ENCODE measurements at regions not wholly inside any gene's neighbourhood (a gene's known extent, or its start where the extent isn't known, plus 50 kb on each side); places are given as distances from the start of the nearest gene placed in this dataset.

DNA sequence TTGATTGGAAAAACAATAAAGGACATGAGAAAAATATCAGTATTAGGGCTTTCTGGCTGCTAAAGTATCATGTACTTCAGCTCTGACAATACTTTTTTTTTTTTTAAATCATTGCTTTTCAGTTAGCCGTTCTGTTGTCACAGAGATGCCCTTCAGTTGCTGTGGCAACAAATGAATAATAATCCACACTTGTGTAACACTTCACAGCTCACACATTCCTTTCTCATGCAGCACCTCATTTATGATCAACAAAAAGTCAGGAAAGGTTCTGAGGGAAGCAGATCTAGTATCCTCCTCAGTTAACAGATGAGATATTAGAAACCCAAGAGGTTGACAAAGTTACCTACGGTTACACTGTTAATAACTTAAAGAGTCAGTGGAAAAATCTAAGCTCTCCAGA, 444.2 kb upstream of the SLIT2 start:
- DNase-seq (ENCODE audit: insufficient read length, low spot score) (no peak), FAIRE-seq (no peak)

DNA sequence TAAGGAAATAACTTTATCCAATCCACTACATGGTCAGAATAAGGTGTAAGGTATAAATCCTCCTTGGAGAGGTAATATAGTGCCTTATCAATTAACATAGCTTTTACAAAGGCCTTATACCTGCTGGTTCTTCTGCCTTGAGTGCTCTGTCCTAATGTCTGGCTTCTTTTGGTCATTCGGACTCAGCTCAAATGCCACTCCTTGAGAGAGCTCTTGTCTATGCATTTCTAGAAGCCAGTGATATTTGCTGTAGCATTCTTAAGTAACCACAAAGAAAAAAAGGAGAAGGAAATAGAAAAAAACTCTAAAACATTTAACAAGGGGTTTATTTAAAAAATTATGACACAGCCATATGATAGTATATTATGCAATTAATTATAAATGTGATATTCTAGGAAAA, 444.8 kb upstream of the SLIT2 start:
- DNase-seq (ENCODE audit: insufficient read length, low spot score) (no peak), FAIRE-seq (no peak)

DNA sequence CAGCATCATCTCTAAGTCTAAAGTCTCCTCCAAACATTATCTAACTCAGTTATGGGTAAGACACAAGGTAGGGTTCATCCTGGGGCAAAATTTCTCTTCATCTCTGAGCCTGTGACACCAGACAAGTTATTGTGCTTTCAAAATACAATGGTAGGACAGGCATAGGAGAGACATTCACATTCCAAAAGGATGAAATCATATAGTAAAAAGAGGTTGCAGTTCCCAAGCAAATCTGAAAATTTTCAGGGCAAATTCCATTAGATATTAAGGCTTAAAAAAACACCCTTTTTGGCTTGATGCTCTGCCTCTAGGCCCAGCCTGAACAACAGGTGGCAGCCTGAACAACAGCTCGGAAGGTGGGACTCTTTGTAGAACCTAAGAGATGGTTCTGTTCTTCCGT, 448.3 kb upstream of the SLIT2 start:
- DNase-seq (ENCODE audit: insufficient read length, low spot score) (no peak), FAIRE-seq (no peak)

DNA sequence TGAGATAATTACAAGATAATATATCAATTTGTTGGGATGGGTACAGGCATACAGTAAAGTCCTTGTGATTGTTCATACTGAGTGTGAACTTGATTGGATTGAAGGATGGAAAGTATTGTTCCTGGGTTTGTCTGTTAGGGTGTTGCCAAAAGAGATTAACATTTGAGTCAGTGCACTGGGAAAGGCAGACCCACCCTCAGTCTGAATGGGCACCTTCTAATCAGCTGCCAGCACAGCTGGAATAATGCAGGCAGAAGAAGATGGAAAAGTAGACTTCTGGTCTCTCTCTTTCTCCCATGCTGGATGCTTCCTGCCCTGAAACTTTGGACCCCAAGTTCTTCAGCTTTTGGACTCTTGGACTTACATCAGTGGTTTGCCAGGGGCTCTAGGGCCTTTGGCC, 457.9 kb upstream of the SLIT2 start:
- no peak for DNase-seq (ENCODE audit: insufficient read length, low spot score)
- no peak for FAIRE-seq

DNA sequence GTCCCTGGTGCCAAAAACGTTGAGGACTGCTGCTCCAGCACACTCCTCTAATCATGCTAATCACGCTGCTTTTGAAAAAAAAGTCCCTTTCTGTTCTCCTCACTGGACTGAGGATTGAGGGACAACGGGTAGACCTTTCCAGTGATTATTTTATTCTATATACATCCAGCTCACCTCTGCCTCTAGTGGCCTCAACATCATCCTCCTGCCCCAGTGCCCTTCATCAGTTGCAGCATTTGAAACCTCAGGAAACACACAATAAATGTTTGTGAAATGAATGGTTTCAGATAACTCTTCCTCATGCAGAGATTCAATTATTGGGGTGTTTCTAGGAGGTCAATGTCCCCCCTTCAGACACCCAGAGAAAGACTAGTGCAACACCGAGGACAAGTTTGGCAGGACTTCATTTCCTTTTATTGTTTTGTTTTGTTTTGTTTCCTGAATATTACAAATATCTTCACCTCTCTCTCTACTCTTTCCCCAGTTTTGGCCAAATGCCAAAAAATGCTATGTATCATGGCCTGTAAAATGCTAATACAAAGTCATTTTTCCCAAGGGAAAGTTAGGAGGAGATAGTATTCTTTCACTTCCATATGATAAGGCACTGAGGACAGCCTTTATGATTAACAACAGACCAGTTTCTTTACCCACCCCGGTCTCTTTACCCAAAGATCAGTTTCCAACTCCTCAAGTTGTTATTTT, 460.1 kb upstream of the SLIT2 start:
- DNase-seq (ENCODE audit: insufficient read length, low spot score) = no peak
- no peak for FAIRE-seq

DNA sequence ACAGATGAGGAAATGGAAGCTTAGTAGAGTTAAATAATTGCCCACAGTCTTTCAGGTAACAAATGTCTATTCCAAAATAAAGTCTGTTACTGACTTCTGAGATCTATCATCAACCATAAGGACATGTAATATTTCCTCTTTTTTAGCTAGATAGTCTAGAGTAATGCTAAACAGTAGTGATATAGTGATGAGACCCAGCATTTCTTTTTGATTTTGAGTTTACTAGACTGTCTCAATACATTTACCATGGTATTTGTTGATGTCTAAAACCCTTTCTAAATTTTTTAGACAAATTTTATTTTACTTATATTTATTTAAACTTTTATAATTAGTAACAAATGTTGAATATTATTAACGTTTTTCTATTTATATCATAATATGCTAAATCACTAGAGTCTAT, 465.1 kb upstream of the SLIT2 start:
- FAIRE-seq (no peak), DNase-seq (ENCODE audit: insufficient read length, low spot score) (no peak)

DNA sequence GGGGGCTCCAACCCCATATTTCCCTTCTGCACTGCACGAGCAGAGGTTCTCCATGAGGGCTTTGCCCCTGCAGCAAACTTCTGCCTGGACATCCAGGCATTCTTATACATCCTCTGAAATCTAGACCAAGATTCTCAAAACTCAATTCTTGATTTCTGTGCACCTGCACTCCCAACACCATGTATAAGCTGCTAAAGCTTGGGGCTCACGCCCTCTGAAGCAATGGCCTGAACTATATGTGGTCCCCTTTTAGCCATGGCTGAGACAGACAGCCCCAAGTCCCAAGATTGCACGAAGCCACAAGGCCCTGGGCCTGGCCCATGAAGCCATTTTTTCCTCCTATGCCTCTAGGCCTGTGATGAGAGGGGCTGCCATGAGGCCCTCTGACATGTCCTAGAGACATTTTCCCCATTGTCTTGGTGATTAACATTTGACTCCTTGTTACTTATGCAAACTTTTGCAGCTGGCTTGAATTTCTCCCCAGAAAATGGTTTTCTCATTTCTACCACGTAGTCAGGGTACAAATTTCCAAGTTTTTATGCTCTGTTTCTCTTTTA, 468.0 kb upstream of the SLIT2 start:
- no peak for FAIRE-seq
- DNase-seq (ENCODE audit: insufficient read length, low spot score) = no peak

DNA sequence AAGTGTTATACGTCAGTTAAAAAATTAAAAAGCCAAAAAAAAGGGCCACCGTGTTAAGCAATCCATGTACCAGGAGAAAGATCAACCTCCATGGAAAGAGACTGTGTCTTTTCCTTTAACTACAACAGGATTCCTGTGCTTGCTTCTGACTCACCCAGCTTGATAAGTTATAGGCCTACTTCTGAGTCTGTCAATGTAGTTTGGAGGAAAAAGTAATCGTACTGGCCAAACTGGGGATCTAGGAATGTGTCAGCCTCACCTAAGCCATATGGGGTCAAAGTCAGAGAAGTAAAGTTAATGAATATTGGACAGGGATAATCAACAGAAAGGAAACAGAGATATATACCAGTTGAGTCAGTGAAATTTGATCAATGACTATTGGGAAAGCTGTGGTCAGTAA, 470.8 kb upstream of the SLIT2 start:
- DNase-seq (ENCODE audit: insufficient read length, low spot score) (no peak), FAIRE-seq (no peak)

DNA sequence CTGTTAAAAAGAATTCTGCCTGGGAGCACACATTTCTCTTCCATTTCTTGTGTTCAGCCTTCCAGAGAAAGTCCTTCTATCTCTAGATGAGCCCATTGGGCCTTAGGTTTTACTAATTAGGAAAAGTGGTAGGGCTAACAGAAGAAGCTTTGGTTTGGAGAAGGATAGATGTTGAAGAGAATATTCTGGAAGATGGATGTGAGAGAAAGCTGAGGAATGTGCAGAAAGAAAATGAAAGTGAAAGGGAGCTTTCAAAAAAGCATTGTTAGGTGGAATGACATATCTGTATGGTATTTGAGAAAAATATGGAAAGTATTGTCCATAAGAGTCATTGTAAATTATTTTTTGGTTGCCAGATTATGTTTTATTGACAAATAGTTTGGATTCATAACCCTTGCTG, 474.8 kb upstream of the SLIT2 start:
- DNase-seq (ENCODE audit: insufficient read length, low spot score) (no peak), FAIRE-seq (no peak)

DNA sequence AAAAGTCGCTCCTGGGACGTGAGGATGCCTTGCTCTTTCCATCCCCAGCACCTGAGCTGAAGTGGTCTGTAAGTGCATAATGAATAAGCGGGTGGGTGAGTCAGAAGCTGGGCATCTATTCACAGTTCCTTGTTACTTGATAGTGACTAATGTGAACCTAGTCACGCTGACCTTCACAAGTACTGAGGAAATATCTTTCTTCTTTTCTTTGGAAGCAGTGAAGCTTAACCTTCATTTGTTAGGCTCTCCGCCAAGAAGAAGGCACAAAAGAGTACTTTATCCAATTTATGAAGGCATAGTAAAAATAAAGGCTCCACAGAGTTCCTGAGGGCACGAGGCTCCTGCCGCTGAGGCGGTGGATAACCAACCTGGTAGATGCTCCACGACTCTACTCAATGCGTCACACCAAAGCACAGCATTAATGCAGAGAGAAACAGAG, 475.7 kb upstream of the SLIT2 start:
- no peak for FAIRE-seq
- DNase-seq (ENCODE audit: insufficient read length, low spot score) = no peak

DNA sequence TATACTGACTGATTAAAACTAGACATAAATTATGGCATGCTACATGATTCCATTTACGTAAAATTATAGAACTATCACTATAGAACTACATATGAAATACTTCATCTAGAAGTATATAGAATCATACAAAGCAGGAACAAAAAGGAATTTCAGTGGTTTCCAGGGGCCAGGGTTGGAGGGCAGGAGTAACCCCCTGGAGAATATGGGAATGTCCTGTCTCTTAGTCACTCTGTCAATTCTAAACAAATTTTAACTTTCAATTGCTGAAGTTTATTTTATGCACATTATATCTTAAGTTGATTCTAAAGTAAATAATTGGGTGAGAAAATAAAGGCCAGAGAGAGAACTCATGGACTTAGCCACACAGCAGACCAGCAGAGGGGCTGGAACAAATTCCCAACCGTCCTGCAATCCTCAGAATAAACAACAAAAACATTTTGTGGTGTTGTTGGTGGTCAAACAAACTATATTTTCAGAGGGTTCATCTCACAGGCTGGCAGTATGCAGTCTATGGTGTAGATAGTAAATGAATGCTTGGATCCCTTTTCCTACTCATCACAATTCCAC, 476.9 kb upstream of the SLIT2 start:
- no peak for FAIRE-seq

DNA sequence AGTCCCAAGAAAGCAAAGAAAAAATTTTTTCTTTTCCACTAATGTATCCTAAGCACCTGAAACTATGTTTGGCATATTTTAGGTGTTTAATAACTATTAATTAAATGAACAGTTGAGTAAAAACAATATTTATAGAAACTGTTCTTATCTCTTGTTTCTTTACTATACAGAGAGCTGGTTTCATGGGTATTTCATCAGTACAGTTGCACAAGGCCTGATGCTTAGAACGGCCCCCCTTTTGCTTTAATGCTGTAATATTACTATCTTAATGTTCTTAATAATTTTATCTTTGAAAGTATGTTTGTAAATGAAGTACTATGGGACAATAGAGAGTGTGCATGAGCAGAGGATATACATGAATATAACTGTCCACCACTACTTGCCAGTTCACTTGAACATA, 479.1 kb upstream of the SLIT2 start:
- FAIRE-seq (no peak), DNase-seq (ENCODE audit: insufficient read length, low spot score) (no peak)

More for the DNA sequence above, 476.9 kb upstream of the SLIT2 start:
- DNase-seq (ENCODE audit: insufficient read length, low spot score) = no peak

DNA sequence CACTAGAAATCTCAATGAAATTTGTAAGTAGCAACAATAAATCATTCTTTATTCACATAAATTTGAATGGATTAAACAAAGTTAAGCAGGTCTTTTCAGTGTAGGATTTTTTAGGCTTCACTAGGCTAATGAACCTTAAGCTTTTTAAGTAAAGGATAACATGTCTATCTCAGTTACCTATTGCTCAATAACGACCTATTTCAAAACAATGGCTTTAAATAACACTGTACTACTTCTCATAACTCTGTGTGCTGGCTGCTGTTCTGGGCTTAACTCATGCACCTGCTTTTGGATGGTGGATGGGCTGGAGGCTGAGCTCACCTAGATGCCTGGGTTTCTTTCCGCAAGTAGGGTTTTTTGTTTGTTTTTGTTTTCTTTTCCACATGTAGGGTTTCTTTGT, 495.0 kb upstream of the SLIT2 start:
- no peak for FAIRE-seq
- no peak for DNase-seq (ENCODE audit: insufficient read length, low spot score)

DNA sequence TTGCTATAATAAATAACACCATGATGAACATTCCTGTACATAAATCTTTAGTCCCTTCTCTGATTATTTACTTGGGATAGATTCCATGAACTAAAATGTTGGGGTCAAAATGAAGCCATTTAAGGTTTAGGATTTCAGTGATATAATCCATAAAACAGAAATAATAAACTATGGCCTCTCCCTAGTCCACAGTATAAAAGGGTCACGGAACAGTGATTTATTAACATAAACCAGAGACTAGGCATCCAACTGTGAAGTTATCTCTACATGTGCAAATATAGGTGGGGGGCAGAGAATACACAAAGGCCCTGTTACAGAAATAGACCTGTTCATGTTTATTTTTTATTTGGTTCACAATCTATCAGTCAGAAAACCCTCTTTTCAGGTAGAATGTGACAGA, 499.1 kb upstream of the SLIT2 start:
- no peak for DNase-seq (ENCODE audit: insufficient read length, low spot score)
- no peak for FAIRE-seq

DNA sequence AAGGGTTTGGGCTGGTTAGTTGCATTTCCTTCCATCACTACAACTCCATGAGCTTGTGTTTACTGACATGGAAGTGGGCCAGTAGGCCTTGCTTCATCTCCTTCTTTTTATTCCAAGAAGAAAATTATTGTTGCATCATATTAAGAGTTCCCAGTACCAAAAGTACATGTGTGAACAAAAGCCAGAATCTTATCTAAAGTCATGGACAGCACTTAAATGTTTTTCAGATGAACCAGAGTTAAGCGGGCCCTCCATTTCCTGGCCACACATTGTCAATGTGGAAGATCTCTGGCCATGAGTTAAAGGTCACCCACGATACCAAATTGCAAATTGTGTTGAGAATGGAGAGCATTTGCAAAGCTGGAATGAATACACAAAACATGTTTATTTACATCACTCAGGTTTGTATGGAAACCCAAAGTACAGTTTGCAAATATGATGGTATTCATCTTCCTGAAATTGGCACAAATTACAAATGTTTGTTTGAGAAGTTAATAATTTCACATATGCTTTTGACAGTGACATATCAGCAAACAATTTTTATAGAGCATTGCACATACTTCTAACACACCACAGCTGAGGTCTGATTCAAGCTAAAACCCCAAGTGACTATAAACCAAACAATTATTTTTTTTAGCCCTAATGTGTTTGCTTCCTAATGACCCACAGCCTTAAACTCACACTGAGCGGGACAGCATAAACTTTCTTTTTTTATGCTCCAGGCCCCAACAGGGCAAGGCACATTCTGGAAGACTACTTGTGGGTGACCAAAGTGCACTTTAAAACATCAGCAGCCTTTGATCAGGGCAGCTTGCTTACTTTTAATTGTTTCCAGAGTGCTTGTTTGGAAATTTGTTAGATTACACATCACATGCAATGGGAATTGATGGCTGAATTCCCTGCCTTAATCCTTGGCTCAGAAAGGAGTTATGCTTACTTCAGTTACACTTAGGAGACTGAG, 502.9 kb upstream of the SLIT2 start:
- DNase-seq (ENCODE audit: insufficient read length, low spot score) (no peak), FAIRE-seq (no peak)

DNA sequence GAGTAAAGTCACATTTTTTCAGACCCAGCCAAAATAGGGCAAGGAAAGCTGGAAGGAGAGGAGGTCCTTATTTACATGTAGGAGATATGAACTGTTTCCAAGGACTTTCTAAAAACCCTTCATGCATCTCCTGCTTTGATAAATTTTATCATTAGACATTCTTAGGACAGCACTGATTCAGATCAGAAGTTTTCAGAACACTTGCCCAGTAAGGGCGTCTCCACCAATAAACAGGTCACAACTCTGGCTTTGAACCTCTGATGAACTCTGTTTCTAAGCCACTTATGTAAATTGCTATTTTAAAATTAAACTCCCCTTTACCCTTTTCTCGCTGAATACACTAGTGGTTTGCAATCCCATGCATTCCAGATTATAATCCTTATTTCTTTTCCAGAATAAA, 505.3 kb upstream of the SLIT2 start:
- DNase-seq (ENCODE audit: insufficient read length, low spot score) (no peak), FAIRE-seq (no peak)

DNA sequence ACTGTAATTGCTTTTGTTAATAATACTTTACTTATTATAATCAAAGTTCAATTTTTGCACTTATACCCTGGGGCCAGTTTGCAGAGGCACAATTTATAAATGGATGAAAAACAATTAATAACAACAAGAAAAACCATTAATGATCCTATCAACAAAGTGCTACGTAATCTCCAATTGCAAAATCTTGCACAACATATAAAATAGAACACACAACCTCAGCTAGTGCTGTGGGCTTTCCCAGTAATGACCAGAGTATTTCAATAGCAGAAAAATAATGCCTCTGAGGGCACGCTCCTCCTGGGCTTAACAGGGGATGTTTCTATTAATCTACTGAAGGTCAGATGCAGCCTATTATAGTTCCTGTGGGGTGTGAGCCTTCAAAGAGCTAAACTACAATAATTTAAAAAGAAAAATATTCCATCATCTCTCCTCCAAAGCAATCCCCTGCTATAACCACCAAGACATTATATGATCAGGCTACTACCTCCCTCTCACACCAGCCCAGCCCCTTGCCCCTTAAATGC, 508.5 kb upstream of the SLIT2 start:
- FAIRE-seq (no peak), DNase-seq (ENCODE audit: insufficient read length, low spot score) (no peak)

DNA sequence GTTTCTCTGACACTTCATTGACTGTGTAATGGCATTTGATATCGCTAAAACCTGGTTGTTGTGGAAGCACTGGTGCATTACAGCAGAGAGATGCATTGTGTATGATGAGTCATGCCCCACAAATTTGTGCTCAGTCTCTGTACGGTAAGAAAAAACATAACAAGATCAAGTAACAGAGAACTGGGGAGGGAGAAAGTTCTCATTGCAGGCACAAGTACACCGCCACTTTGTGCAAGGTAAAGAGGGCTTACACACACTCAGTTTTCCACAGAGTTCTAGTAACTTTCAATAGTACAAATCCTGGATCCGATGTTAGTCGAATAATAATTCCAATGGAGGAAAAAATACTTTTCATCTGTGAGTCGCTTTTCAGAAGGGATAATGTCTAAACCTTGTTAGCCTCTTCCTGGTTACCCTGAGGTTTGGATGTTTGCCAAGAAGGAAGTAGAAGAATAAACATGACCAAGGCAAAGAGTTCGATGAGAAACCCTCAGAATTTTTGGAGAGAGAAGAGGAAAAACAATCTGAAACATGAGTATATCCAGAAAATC, 512.5 kb upstream of the SLIT2 start:
- FAIRE-seq (no peak), DNase-seq (ENCODE audit: insufficient read length, low spot score) (no peak)

DNA sequence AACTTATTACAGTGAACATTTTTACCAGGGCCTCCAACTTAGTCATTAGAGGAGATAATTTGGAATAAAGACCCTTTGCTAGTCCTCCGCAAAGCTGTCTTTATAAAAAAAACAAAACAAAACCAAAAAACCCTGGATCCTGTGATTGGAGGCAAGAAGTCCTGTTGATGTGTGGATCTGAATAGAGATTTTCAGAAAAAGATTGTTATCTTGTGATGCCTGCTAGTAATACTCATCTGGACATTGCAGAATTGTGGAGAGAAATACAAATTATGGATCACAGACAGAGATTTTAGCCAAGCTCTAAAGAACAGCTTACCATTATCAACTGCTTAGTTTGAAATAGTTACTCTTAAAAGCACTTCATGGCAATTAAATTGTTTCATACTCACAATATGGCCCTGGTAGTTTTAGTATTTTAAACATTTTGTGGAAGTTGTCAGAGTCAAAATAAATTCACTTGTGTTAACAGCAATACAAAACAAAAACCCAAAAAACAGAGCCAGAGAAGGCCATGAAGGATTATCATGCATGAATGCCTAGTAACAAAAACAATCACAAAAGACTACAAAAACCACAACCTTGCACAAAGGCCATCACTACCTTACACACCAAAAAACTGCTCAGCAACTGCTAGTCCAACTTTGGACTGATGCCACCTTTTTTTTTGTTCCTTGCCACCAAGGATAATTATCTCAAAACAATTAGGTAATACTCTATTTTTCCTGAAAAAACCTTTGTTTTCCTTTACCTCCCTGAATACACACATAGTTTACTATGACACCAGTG, 514.5 kb upstream of the SLIT2 start:
- FAIRE-seq = no peak
- DNase-seq (ENCODE audit: insufficient read length, low spot score) = no peak

DNA sequence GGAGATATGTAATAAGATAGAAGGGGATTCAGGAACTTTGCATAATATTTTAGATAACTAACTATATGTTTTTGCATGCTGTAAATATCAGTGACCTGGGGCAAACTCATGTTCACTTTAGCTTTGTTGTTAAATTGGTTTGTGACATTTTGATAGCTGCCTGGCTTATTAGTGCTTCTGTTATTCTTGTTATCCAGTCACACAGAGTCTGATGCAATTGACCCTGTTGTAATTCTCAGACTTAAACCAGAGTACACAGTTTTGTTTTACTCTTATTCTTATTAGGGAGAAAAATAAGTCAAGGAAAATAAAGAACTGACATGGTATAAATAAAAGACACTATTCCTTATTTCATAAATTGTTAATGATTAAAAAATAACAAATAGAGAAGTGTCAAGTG, 516.7 kb upstream of the SLIT2 start:
- FAIRE-seq (no peak), DNase-seq (ENCODE audit: insufficient read length, low spot score) (no peak)
